Islet precursor cell (in vitro differentiated cells): ENCODE measurements at regions not wholly inside any gene's neighbourhood (a gene's known extent, or its start where the extent isn't known, plus 50 kb on each side); places are given as distances from the start of the nearest gene placed in this dataset.
"Not testable (repeated sequence)": the region's sequence is repeated elsewhere in the genome, so short reads cannot be mapped to it uniquely, and the experiment has no call there.

Experiments
- DNase-seq: peaks from one replicate; pipeline ENCODE4 v3.0.0-alpha.2; 2018

- no peak for DNase-seq
These were observed 331.5 kb upstream of the CNTNAP2 start for GRCh38 chr7:145784809-145785780.

- DNase-seq = not testable (repeated sequence)
These were observed 335.2 kb upstream of the CNTNAP2 start for GRCh38 chr7:145781388-145781787.

- DNase-seq = no peak
These were observed 337.5 kb upstream of the CNTNAP2 start for GRCh38 chr7:145779140-145779539.

GRCh38 chr7:145774777-145775176 is 341.8 kb upstream of the CNTNAP2 start:
- no peak for DNase-seq

- no peak for DNase-seq
These were observed 363.6 kb upstream of the CNTNAP2 start for GRCh38 chr7:145753004-145753403.

- no peak for DNase-seq
These were observed 379.0 kb upstream of the CNTNAP2 start for GRCh38 chr7:145737617-145738016.

- no peak for DNase-seq
These were observed 381.5 kb upstream of the CNTNAP2 start for GRCh38 chr7:145735061-145735460.

GRCh38 chr7:145732521-145732920 is 384.1 kb upstream of the CNTNAP2 start:
- DNase-seq = no peak

- DNase-seq = no peak
These were observed 386.9 kb upstream of the CNTNAP2 start for GRCh38 chr7:145729691-145730090.

GRCh38 chr7:145718129-145718528 is 398.5 kb upstream of the CNTNAP2 start:
- DNase-seq = peak; percentile 84

- DNase-seq = no peak
These were observed 416.1 kb upstream of the CNTNAP2 start for GRCh38 chr7:145700488-145700887.

GRCh38 chr7:145698526-145699262 is 417.9 kb upstream of the CNTNAP2 start:
- DNase-seq = no peak

GRCh38 chr7:145697412-145698107 is 419.0 kb upstream of the CNTNAP2 start:
- not testable (repeated sequence) for DNase-seq

GRCh38 chr7:145696071-145696470 is 420.5 kb upstream of the CNTNAP2 start:
- no peak for DNase-seq

- peak; percentile 89 for DNase-seq
These were observed 424.2 kb upstream of the CNTNAP2 start for GRCh38 chr7:145692237-145692950.

- DNase-seq = no peak
These were observed 425.2 kb upstream of the CNTNAP2 start for GRCh38 chr7:145691377-145691914.

- no peak for DNase-seq
These were observed 435.0 kb upstream of the CNTNAP2 start for GRCh38 chr7:145681646-145682045.

GRCh38 chr7:145681159-145681558 is 435.4 kb upstream of the CNTNAP2 start:
- no peak for DNase-seq

GRCh38 chr7:145665499-145666258 is 450.9 kb upstream of the CNTNAP2 start:
- no peak for DNase-seq

GRCh38 chr7:145655666-145656065 is 460.9 kb upstream of the CNTNAP2 start:
- no peak for DNase-seq

GRCh38 chr7:145645135-145645515 is 471.5 kb upstream of the CNTNAP2 start:
- no peak for DNase-seq
